ENCODE measurements at regions not wholly inside any gene's neighbourhood (a gene's known extent, or its start where the extent isn't known, plus 50 kb on each side); places are given as distances from the start of the nearest gene placed in this dataset.

DNA sequence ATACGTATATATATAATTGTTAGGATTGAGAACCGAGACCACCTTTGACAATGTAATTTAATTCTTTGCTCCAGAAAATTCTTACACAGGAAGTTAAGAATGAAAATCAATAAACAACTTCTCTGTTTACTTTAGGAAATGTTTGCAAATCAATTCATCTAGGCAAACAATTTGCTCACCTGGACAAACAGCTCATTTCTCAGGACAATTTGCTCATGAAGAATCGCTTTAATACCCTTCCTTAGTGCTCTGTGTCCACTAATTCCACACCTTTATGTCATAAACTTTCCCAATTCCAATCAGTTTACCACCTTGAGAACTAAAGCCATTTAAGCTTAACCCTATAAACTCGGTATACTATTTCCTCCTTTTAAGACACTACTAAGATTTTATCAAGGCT is 292.2 kb downstream of the BCHE start:
- ATAC-seq = no peak
- no peak for TF ChIP-seq CSRNP3 (CRISPR knock-in tag; IDR thresholded peaks at IDR 0.05)
- TF ChIP-seq CREB5 (CRISPR knock-in tag; IDR thresholded peaks at IDR 0.05; ENCODE audit: low read depth) = no peak
- TF ChIP-seq BACH2 (CRISPR knock-in tag; IDR thresholded peaks at IDR 0.05; ENCODE audit: borderline replicate concordance) = no peak
- TF ChIP-seq, protein P1, sequence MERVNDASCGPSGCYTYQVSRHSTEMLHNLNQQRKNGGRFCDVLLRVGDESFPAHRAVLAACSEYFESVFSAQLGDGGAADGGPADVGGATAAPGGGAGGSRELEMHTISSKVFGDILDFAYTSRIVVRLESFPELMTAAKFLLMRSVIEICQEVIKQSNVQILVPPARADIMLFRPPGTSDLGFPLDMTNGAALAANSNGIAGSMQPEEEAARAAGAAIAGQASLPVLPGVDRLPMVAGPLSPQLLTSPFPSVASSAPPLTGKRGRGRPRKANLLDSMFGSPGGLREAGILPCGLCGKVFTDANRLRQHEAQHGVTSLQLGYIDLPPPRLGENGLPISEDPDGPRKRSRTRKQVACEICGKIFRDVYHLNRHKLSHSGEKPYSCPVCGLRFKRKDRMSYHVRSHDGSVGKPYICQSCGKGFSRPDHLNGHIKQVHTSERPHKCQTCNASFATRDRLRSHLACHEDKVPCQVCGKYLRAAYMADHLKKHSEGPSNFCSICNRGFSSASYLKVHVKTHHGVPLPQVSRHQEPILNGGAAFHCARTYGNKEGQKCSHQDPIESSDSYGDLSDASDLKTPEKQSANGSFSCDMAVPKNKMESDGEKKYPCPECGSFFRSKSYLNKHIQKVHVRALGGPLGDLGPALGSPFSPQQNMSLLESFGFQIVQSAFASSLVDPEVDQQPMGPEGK (CRISPR knock-in tag; IDR thresholded peaks at IDR 0.05; ENCODE audit: borderline replicate concordance) = no peak
- no peak for TF ChIP-seq ESRRG (CRISPR knock-in tag; IDR thresholded peaks at IDR 0.05)
- TF ChIP-seq ISL1 (CRISPR knock-in tag; IDR thresholded peaks at IDR 0.05) = no peak
- TF ChIP-seq RARB (CRISPR knock-in tag; IDR thresholded peaks at IDR 0.05) = no peak
- TF ChIP-seq ZNF565 (CRISPR knock-in tag; conservative IDR thresholded peaks at IDR 0.05; ENCODE audit: low read depth) = no peak
- no peak for TF ChIP-seq ARNTL (CRISPR knock-in tag; IDR thresholded peaks at IDR 0.05; ENCODE audit: borderline replicate concordance, low read depth)
- no peak for TF ChIP-seq GLIS3 (CRISPR knock-in tag; IDR thresholded peaks at IDR 0.05)
- TF ChIP-seq ZNF8 (CRISPR knock-in tag; IDR thresholded peaks at IDR 0.05) = no peak
- no peak for TF ChIP-seq CSDC2 (CRISPR knock-in tag; IDR thresholded peaks at IDR 0.05)
- no peak for TF ChIP-seq ZFP3 (CRISPR knock-in tag; IDR thresholded peaks at IDR 0.05)
- no peak for TF ChIP-seq ZNF70 (CRISPR knock-in tag; IDR thresholded peaks at IDR 0.05)
- no peak for TF ChIP-seq TOX (CRISPR knock-in tag; IDR thresholded peaks at IDR 0.05; ENCODE audit: borderline replicate concordance)
- no peak for TF ChIP-seq PPARA (CRISPR knock-in tag; IDR thresholded peaks at IDR 0.05; ENCODE audit: borderline replicate concordance)
- no peak for TF ChIP-seq TCF4 (CRISPR knock-in tag; IDR thresholded peaks at IDR 0.05; ENCODE audit: borderline replicate concordance)

GRCh38 chr3:165544432-165544831 is 292.8 kb downstream of the BCHE start:
- no peak for TF ChIP-seq OSR1 (CRISPR knock-in tag; IDR thresholded peaks at IDR 0.05)
- TF ChIP-seq PPARA (CRISPR knock-in tag; IDR thresholded peaks at IDR 0.05; ENCODE audit: borderline replicate concordance) = no peak
- TF ChIP-seq CSRNP3 (CRISPR knock-in tag; IDR thresholded peaks at IDR 0.05) = no peak
- TF ChIP-seq ESRRG (CRISPR knock-in tag; IDR thresholded peaks at IDR 0.05) = no peak
- TF ChIP-seq, protein P1 (CRISPR knock-in tag; IDR thresholded peaks at IDR 0.05; ENCODE audit: borderline replicate concordance) = no peak
- TF ChIP-seq ISL1 (CRISPR knock-in tag; IDR thresholded peaks at IDR 0.05) = no peak
- no peak for ATAC-seq

DNA sequence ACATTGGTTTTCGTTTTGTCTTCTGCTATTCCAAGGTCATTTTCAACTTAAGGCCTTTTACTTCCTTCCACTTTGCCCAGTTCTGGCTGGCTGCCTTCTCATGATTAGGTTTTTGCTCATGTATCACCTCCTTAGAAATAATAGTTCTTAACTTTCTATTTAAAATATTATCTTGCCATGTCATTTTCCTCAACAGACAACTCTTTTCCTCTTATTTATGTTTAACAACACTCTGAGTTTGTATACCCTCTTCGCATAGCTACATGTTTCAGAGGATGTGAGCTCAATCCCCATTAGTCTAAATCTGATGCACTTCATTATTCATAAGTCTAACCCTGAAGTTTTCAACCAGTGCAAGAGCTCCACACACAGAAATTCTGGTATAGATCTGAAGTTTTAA is 299.1 kb downstream of the BCHE start:
- TF ChIP-seq ESRRG (CRISPR knock-in tag; IDR thresholded peaks at IDR 0.05) = no peak
- TF ChIP-seq OSR1 (CRISPR knock-in tag; IDR thresholded peaks at IDR 0.05) = no peak
- no peak for TF ChIP-seq TCF4 (CRISPR knock-in tag; IDR thresholded peaks at IDR 0.05; ENCODE audit: borderline replicate concordance)
- TF ChIP-seq CSRNP3 (CRISPR knock-in tag; IDR thresholded peaks at IDR 0.05) = no peak
- no peak for TF ChIP-seq CSDC2 (CRISPR knock-in tag; IDR thresholded peaks at IDR 0.05)
- no peak for TF ChIP-seq POU6F1 (CRISPR knock-in tag; IDR thresholded peaks at IDR 0.05; ENCODE audit: borderline replicate concordance, low read depth)
- no peak for TF ChIP-seq TOX (CRISPR knock-in tag; IDR thresholded peaks at IDR 0.05; ENCODE audit: borderline replicate concordance)
- TF ChIP-seq ZC3H10 (CRISPR knock-in tag; IDR thresholded peaks at IDR 0.05) = no peak
- TF ChIP-seq ZNF70 (CRISPR knock-in tag; IDR thresholded peaks at IDR 0.05) = no peak
- TF ChIP-seq, protein P2, sequence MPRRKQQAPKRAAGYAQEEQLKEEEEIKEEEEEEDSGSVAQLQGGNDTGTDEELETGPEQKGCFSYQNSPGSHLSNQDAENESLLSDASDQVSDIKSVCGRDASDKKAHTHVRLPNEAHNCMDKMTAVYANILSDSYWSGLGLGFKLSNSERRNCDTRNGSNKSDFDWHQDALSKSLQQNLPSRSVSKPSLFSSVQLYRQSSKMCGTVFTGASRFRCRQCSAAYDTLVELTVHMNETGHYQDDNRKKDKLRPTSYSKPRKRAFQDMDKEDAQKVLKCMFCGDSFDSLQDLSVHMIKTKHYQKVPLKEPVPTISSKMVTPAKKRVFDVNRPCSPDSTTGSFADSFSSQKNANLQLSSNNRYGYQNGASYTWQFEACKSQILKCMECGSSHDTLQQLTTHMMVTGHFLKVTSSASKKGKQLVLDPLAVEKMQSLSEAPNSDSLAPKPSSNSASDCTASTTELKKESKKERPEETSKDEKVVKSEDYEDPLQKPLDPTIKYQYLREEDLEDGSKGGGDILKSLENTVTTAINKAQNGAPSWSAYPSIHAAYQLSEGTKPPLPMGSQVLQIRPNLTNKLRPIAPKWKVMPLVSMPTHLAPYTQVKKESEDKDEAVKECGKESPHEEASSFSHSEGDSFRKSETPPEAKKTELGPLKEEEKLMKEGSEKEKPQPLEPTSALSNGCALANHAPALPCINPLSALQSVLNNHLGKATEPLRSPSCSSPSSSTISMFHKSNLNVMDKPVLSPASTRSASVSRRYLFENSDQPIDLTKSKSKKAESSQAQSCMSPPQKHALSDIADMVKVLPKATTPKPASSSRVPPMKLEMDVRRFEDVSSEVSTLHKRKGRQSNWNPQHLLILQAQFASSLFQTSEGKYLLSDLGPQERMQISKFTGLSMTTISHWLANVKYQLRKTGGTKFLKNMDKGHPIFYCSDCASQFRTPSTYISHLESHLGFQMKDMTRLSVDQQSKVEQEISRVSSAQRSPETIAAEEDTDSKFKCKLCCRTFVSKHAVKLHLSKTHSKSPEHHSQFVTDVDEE (CRISPR knock-in tag; IDR thresholded peaks at IDR 0.05) = no peak
- TF ChIP-seq ZFP30 (CRISPR knock-in tag; IDR thresholded peaks at IDR 0.05) = no peak
- no peak for TF ChIP-seq RARB (CRISPR knock-in tag; IDR thresholded peaks at IDR 0.05)
- TF ChIP-seq ZNF565 (CRISPR knock-in tag; conservative IDR thresholded peaks at IDR 0.05; ENCODE audit: low read depth) = no peak
- no peak for TF ChIP-seq ZFP3 (CRISPR knock-in tag; IDR thresholded peaks at IDR 0.05)
- ATAC-seq = no peak
